Fibroblast of skin of right biceps (primary cell): ENCODE measurements at regions not wholly inside any gene's neighbourhood (a gene's known extent, or its start where the extent isn't known, plus 50 kb on each side); places are given as distances from the start of the nearest gene placed in this dataset.

Source experiments
- DNase-seq: peaks from one replicate; pipeline ENCODE4 v3.0.0-alpha.2; 2013

DNA sequence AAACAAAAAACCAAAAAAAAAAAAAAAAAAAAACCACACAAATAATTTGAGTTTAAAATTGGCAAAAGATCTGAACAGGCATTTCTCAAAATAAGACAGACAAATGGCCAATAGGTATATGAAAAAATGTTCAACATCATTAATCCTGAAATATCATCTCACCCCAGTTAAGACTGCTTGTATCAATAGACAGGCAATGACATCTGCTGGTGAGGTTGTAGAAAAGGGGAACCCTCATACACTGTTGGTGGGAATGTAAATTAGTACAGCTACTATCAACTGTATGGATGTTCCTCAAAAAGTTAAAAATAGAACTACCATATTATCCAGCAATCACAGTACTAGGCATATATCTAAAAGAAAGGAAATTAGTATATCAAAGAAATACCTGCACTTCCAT, 523.1 kb downstream of the XIRP2 start:
- no peak for DNase-seq

DNA sequence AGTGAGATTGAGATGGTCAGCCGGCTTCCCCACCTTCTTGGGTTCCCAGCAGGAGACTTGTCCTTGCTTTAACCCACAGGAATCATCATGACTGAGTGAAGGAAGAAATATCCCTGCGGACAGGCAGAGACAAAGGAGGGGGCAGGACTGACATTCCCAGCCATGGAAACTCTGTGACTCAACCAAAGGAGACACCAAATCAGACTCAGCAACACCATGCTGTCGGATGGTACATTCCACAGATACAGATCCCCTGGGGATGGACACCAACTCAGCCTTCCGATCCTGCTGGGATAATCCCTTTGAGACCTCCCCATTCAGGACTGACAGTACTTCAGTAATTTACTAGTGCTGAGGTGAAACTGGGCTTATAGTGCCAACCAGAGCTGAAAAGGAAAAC, 518.3 kb downstream of the XIRP2 start:
- peak; percentile 76 for DNase-seq

DNA sequence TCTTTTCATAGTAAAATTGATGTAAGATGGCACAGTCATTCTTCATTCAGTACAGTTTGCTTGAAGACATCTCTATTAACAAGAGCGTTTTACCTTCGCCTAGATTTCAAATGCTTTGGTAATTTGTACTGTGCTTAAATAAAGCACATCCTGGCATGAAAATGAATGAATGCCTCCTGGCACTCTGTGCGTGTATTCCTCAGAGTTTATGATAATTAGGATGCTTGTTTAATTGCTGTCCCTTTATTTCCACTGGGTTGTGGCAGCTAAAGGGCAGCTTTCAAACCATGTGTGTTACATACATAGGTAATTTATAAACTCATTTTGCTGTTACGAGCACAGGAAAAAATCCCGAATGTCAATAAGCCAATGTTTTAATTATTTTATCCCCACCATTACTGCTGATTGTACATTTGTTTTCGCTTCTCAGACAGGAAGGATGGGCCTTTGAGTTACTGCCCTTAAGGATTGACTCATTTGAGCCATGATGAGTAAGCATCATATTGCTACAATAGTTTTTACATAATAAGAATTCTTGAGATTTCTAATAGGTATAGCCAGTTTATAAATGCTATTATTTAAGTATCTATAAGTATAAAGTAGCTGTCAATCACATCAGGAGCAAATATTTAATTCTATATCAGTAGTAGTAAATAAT, 516.5 kb downstream of the XIRP2 start:
- DNase-seq: peak; percentile 28

DNA sequence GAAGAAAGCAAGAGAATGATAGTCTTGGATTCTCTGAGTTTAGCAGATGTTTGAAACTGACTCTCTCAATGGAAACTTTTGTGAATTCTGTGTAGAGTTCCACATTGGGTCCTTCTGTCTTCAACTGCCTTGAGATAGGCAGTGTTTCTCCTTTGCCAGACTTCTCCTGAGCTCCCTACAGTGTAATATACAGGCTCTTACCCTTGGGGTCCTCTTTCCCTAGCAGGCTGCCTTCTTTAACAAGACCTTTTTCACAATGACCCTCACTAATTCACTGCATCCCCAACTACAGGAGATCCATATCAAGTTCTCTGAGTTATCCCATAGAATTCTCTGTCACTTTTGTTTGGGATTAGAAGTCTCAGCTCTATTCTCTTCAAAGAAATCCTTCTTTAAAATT, 513.0 kb downstream of the XIRP2 start:
- no peak for DNase-seq

DNA sequence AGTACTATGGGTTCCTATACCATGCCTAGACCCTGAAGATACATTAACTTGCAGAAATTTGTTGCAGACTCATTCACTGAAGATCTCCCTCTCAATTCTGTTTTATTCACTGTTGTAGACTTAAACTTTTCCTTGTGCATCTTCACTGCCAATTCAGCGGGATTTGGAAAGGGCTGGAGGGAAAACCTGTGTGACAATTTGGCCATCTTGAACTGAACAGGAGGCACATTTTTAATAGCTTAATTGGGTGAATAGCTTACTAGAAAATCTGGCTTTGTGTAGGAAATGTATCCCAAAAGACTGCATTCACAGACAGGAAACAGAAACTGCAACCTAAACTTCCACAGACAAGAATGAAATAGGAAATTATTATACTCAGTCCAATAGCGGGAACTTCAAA, 512.3 kb downstream of the XIRP2 start:
- DNase-seq: no peak

DNA sequence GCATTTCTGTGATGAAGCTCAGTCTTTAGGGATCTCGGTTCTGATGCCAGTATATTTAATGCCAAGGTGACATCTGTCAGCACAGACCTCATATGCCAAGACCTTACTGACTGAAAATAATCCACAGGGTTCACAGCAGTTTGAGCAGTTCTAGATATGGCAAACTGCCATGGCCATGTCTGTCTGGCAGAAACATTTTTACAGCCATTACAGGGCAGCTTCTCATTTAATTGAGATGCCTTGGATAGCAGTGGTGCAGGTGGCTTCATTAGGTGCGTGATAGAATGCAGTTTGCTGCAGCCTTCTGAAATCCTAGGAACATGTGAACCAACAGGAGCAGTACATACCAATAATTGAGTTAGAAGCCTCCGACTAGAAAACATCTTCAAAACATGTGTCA, 510.6 kb downstream of the XIRP2 start:
- no peak for DNase-seq

DNA sequence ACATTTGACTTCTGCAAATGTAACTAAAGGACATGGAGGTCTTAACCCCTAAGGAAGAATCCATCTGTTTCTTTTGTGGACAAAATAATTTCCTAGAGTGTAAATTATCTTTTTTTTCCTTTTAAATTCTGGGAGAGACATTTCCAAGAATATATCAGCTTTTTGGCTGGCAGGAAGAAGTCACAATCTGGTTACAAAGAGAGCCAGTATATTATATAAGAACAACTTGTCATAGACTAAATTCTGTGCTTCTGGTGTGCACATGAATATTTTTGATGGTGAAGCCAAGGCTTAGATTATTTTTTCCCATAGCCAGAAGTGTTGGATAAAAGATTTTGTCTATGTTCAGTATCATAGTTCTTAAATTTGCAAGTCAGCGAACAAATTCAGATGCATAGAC, 500.6 kb downstream of the XIRP2 start:
- DNase-seq: no peak

DNA sequence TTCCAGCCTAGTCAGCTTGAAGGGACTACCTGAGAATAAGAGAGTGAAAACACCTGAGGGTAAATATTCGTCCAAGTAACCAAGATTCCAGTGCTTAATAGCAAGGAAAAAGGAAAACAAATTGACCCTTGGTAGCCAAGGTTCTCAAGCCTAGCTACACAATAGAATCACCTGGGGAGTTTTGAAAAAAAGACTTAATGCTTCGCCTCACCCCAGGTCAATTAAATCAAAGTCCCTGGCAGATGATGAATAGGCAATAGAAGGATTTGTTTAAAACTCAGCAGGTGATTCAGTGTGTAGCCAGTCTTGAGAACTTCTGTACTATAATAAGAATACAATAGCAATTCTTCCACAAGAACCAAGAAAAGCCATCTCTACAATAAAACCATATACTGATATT, 500.2 kb downstream of the XIRP2 start:
- no peak for DNase-seq

DNA sequence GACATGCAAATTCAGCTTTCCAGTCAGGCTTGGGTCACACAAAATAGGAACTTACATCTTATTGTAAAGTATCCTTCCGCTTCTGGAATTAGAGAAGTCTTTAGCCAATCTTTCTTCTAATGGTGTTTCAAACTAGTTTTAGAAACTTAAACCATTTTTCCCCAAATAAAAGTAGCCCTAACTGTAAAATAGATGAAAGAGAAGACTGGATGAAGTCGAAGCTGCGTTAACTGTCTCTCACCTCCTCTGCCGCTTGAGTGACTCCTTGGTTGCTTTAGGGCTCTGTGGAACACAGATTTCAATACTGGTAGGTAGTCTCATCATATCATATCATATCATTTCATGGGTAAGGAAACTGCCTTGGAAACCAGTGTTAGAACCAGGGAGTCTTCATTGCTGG, 498.4 kb downstream of the XIRP2 start:
- no peak for DNase-seq

DNA sequence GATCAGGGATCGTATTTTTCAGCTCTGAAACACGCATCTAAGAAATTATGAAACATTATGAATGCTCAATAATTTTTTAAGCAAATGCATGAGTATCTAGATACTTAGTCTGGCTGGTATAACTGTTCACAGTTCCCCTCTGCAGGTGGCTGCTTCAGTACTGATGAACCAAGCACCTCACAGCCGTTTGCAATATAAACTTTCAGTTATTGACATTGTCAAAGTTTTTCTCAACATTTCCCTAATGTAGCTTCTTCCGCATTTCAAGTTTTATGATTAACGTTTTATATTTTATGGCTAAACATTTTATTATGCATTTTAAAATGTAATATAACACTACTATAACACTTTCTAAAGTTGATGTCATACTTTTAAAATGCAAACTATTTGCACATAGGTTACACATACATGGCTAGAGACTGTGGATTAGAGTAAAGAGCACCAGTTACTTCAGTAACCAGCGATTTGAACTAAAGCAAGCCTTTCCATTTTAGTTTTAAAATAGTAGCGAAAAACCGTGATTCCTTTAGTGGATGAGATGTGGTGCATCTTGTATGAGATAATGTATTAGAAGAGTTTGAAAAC, 495.4 kb downstream of the XIRP2 start:
- DNase-seq: no peak

DNA sequence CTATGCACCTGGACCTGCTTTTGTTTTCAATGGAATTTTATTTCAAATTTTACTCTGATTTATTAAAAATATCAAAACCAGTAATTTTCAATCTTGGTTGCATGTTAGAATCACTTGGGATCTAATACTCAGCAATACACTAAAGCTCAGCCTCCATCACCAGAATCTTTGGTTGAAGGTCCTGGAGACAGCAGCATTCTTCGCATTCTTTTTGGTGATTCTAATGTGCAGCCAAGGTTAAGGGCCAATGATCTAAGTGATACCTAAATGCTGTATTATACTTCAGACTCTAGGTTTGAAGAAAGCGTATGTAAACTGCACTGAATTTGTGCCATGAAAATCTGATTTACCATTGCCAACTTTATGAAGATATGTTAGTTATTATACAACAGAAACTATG, 493.1 kb downstream of the XIRP2 start:
- DNase-seq: no peak

DNA sequence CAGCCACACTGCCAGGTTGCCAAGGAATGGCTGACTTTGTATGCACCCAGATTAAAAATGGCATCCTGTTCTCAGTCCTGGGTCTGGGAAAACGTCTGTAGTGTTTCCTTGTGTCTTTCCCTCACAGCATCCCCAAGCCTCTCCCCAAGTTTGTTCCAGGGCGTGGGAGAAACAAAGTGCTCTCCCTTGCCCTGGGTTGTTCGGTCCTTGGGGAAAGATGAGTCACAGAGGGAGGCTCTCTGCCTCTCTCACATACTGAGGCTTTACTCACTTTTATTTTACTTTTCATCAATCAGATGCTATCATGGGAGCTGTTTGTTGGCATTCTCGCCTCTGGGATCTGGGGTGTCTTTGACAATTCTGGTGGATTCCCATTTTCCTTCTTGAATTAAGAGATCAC, 492.3 kb downstream of the XIRP2 start:
- no peak for DNase-seq

DNA sequence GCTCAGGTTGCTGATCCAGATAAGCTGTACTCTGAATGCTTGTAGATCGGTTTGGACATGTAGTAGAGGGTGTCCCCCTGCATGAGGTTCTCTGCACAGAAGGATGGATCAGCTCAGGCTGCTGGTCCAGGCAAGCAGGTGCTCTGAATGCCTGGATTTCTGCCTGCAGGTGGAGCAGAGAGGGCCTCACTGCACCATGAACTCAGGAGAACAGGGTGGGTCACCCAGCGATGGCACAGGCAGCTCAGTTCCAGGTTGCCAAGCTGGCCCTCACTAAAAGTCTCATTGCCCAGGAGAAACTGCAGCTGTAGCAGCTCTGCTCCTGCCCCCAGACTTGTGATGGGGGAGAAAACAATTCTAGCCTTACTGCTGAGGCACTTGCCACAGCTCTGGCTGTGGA, 491.8 kb downstream of the XIRP2 start:
- no peak for DNase-seq

DNA sequence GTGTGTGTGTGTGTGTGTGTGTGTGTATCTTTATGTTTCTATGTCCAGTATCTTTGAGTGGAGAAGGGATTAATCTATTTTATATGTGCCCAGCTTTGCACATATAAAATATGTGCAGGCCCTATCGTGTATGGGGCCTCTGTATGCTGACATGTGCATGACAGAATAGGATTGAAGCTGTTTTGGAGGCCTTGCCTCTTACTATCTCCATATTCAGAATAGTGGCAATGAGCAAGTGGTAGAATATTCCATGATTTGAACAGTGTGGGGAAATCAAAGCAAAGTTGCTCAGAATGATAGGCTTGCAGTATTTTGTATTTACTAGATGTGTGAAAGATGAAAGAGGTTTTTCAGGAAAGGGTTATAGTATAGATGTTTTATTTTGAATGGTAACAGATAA, 480.8 kb downstream of the XIRP2 start:
- no peak for DNase-seq

DNA sequence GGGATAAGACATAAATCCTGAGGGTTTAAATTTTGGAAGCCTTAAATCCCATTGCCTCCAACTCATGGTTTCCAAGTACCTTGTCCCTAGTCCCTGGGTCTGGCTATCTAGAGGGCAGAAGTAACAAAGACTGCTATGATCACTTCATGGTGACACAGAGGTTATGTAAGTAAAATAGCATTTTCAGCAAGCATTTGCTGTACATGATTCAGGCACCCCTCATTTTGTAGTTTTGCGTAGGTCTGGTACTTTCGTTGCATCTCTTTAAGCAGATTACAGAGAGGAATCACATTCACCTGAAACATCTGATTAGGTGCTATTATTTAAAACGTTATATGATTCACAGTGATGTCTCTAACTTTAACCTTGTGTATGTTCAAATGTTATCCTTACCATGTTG, 480.1 kb downstream of the XIRP2 start:
- DNase-seq: no peak

DNA sequence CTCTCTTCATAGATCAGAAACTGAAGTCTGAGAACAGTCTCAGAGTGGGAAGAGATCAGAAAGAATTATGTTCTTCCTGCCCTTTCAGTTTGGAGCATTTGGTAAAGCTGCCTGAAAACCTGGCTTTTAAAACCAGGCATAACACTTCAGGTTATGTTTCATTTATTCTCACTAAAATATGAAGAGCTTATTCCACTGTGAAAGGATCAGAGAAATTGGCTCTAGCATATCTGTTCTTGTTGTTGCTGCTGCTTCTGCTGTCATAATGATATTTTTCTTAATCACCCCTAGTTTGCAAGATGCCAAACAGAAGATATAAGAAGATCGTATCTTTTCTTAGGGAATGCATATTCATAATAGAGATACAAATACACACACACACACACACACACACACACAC, 476.9 kb downstream of the XIRP2 start:
- no peak for DNase-seq

DNA sequence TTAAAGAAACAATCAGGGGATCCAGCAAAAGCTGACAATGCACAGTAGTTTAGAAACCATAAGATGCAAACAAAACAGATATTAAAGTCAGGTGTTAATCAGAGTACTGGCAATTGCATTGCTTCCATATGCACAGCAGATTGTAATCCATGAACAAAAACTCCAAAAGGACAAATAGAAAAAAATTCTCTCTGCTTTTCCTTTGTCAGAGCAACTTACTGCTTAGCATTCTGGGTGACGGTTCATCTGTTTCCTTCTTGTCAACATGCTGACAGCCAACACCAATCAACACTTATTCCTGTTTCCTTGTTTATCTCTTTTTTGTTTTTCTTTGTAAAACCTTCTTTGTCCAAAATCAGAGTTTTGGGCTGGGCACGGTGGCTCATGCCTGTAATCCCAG, 473.1 kb downstream of the XIRP2 start:
- no peak for DNase-seq

DNA sequence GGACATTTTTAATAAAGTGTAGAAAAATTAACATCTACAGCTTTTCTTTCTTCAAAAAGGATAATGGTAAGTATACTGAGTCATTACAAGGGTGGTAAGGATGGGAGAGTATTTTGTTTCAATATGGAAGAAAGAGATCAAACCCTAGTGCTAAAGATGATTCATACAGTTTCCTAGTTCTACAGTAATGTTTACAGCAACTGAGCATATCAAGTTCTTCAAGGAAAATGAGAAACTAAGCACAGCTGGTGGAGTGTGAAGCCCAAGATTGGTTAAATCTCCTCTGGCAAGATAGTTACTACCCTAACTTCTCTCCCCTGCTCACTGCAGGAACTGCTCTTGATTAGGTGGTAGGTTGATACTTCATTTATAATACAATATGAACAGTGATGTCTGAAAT, 467.5 kb downstream of the XIRP2 start:
- DNase-seq: no peak

DNA sequence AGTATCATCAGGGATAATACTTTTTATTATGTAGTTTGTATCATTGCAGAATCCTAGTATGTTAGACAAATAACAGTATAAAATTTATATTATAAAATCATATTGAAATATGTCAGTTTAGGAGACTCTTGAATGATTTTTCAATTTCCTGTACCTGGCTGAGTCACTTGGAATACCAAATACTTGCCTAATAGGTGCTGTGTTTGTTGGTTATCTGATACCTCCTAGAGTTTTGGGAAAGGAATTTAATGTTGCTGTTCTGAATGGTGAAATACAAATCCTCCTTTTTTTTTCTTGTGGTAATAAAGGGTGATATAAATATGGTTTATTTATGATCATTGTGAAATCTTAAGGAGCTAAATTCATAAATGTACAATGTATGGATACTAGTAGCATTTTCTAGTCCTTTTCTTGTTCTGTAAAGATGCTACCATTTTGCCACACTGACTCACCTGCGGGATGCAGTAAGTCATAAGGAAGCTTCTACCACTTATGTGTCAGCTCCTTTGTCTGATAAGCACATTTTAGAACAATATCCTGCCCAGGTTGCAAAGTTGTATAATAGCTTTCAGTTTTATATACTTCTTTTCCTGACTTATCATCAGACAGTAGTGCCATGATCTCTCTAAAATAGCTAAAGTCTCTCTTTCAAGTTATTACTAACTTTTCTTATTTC, 465.5 kb downstream of the XIRP2 start:
- DNase-seq: no peak

DNA sequence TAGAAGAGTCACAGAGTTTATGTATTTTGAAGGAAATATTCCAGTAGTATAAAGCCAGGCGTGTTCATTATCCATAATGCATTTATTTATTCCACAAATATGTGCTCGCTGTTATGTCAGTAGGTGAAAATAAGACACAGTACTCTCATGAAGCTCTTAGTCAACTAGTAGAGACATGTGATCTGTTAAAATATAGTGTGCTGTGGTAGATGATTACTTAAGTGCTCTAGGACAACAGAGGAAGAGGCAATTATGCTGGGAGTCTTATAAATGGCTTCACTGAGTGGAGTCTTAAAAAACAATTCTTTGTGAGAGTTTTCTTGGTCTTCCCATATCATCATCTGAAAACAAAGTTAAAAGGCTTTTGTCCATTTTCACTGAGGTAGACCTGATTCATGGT, 457.3 kb downstream of the XIRP2 start:
- no peak for DNase-seq

DNA sequence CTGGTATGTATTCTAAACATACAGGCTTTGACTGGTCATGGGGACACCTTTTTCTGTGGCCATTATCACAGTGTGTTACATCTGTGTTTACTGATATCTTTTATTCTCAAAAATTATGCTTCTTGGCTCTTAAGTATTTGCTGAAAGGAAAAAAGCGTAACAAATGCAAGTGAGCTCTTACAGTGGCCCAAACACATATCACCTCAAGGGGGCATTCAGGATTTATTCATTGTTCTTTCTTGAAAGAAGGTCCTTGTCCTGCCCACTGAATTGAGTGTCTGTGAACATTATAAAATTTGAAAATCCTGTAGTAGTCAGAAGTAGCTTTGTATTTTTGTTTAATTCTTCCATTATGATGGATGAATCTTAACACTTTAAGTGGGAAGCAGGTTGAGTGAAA, 454.5 kb downstream of the XIRP2 start:
- DNase-seq: no peak

DNA sequence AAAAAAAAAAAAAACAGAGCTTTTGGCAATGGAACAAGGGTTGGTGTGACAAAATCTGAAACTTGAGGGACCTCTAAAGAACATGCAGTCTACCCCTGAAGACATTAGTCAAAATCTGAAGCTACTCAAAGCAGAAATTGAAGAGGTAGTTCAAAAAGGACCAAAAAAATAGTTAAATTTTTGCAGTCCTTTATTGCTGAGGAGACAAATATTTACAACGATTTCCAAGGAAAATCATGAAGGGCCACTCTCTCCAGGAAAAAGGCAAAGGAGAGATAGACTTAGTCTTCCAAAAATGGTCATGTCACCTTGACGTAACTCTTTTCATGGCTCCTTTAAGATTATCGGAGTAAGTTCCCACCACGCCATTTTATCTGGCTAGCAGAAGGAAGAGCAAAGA, 452.0 kb downstream of the XIRP2 start:
- DNase-seq: no peak

DNA sequence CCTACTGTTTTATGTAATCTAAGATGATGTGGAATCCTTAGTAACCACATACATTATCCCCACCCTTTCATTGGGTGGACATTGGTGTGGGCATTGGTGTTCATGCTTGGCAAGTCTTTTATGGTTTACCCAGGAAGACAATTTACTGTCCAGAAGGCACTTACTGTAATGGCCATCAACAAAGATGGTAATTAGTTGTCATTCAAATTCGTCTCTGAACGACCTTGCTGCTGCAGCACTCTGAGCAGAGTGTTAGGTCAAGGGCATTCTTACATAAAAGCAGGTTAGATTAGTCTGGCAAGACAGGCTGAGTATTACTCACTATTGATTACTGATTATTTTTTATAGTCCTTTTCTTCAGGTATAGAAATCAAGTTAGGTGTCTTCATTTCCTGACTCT, 447.9 kb downstream of the XIRP2 start:
- DNase-seq: no peak

DNA sequence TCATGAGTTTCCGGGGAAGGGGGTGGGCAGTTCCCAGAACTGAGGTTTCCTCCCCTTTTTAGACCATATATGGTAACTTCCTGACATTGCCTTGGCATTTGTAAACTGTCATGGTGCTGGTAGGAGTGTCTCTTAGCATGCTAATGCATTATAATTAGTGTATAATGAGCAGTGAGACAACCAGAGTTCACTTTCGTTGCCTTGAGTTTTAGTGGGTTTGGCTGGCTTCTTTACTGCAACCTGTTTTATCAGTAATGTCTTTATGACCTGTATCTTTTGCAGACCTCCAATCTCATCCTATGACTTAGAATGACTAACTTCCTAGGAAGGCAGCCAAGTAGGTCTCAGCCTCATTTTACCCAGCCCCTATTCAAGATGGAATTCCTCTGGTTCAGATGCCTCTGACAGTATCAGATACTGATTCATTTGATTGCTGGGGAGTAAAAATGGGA, 447.3 kb downstream of the XIRP2 start:
- DNase-seq: peak; percentile 38
